SK-N-SH treated with all-trans-retinoic acid at 6 μM for 48 hours (cell line): ENCODE measurements at regions not wholly inside any gene's neighbourhood (a gene's known extent, or its start where the extent isn't known, plus 50 kb on each side); places are given as distances from the start of the nearest gene placed in this dataset.

Experiments used
- GLIS3 ChIP-seq: fragments of 250-450 bp; sonication (Bioruptor Pico); IDR thresholded peaks from 2 replicates; pipeline ENCODE4 v1.5.0; 2020; ENCODE audit warnings: mild to moderate bottlenecking, moderate library complexity
- ISL1 ChIP-seq: fragments of 250-450 bp; sonication (Bioruptor Pico); IDR thresholded peaks from 2 replicates; pipeline ENCODE4 v2.1.2; 2022; ENCODE audit warnings: mild to moderate bottlenecking, moderate library complexity
- OSR1 ChIP-seq: fragments of 250-450 bp; sonication (Bioruptor Pico); IDR thresholded peaks from 2 replicates; pipeline ENCODE4 v1.8.0; 2022; ENCODE audit warnings: moderate library complexity, mild to moderate bottlenecking, inconsistent platforms
- PPARA ChIP-seq: fragments of 250-450 bp; sonication (Bioruptor Pico); IDR thresholded peaks from 2 replicates; pipeline ENCODE4 v1.5.0; 2020; ENCODE audit warnings: mild to moderate bottlenecking, borderline replicate concordance
- TF ChIP-seq, protein P1 (sequence below): fragments of 250-450 bp; sonication (Bioruptor Pico); IDR thresholded peaks from 2 replicates; pipeline ENCODE4 v1.8.0; 2020; ENCODE audit warnings: mild to moderate bottlenecking, moderate library complexity, borderline replicate concordance

DNA sequence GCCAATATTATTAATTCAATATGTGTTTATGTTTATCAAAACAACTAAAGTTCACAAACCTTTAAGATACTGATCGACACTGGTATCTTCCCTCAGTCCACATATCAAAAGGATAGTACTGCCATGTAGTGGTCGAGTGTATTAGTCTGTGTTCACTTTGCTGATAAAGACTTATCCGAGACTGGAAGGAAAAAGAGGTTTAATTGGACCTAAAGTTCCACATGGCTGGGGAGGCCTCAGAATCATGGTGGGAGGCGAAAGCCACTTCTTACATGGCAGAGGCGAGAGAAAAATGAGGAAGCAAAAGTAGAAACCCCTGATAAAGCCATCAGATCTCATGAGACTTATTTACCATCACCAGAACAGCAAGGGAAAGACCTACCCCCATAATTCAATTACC lies 325.4 kb upstream of the PHF14 start:
- TF ChIP-seq, protein P1, sequence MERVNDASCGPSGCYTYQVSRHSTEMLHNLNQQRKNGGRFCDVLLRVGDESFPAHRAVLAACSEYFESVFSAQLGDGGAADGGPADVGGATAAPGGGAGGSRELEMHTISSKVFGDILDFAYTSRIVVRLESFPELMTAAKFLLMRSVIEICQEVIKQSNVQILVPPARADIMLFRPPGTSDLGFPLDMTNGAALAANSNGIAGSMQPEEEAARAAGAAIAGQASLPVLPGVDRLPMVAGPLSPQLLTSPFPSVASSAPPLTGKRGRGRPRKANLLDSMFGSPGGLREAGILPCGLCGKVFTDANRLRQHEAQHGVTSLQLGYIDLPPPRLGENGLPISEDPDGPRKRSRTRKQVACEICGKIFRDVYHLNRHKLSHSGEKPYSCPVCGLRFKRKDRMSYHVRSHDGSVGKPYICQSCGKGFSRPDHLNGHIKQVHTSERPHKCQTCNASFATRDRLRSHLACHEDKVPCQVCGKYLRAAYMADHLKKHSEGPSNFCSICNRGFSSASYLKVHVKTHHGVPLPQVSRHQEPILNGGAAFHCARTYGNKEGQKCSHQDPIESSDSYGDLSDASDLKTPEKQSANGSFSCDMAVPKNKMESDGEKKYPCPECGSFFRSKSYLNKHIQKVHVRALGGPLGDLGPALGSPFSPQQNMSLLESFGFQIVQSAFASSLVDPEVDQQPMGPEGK: no peak
- TF ChIP-seq PPARA (CRISPR knock-in tag): no peak
- TF ChIP-seq ISL1 (CRISPR knock-in tag): no peak
- TF ChIP-seq GLIS3 (CRISPR knock-in tag): no peak
- TF ChIP-seq OSR1 (CRISPR knock-in tag): no peak
